ENCODE measurements at regions not wholly inside any gene's neighbourhood (a gene's known extent, or its start where the extent isn't known, plus 50 kb on each side); places are given as distances from the start of the nearest gene placed in this dataset.

DNA sequence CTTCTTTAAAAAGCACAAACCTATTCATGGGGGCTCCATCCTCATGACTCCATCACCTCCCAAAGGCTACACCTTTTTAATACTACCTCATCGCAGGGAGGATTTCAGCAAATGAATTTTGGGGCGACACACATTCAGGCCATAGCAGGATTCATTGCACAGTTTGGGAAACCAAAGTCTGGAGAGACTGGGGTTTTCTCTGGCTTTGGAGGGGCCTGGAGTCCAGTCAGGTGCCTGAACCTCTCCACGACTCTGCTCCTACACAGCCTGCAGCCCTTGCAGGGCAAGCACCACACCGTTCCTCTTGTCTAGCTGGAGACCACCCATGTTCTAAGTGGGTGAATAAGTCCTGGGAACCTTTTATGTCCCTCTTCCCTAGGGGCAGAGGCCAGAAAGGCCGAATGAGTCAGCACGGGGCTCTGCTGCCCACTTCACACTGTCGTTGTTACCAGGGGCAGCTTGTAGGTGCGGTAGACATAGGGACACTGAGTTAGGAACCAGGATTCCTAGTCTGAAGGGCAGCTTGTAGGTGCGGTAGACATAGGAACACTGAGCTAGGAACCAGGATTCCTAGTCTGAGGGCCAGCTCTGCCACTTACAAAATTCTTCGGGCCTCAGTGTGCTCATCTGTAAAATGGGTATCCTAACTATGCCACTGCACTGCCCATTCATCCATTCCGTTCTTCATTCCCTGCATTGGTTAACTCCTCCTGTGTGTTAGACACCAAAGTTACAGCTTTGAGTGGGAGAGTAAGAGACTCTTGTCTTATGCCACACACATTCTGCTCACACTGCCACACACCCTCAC, 251.7 kb upstream of the B3GAT1 start:
- TF ChIP-seq, protein P1, sequence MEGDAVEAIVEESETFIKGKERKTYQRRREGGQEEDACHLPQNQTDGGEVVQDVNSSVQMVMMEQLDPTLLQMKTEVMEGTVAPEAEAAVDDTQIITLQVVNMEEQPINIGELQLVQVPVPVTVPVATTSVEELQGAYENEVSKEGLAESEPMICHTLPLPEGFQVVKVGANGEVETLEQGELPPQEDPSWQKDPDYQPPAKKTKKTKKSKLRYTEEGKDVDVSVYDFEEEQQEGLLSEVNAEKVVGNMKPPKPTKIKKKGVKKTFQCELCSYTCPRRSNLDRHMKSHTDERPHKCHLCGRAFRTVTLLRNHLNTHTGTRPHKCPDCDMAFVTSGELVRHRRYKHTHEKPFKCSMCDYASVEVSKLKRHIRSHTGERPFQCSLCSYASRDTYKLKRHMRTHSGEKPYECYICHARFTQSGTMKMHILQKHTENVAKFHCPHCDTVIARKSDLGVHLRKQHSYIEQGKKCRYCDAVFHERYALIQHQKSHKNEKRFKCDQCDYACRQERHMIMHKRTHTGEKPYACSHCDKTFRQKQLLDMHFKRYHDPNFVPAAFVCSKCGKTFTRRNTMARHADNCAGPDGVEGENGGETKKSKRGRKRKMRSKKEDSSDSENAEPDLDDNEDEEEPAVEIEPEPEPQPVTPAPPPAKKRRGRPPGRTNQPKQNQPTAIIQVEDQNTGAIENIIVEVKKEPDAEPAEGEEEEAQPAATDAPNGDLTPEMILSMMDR (IDR thresholded peaks at IDR 0.05) = no peak
- TF ChIP-seq POLR2A (IDR thresholded peaks at IDR 0.05) = no peak
